Lower leg skin (tissue), 4 donors: ENCODE measurements at regions not wholly inside any gene's neighbourhood (a gene's known extent, or its start where the extent isn't known, plus 50 kb on each side); places are given as distances from the start of the nearest gene placed in this dataset.
A peak's percentile ranks its signal among the peaks of the same experiment; 100 is the strongest.

Source experiments
- DNase-seq, 2 donors: peaks; one replicate each; pipeline ENCODE4 v3.0.0-alpha.2; 2019; ENCODE audit warnings: low spot score in 2 of 2
- H3K4me3 ChIP-seq: fragments of 200-600 bp; sonication (generic); 2 replicates; pipeline ENCODE4 v1.5.1; 2017; ENCODE audit warnings: mild to moderate bottlenecking, low read depth; ENCODE audit not compliant: poor library complexity, severe bottlenecking
- POLR2A ChIP-seq, 2 donors: fragments of 450-650 bp; IDR thresholded peaks; one replicate each; pipeline ENCODE4 v1.6.1; 2016 to 2017; ENCODE audit warnings: antibody characterized with exemption in 2 of 2, mild to moderate bottlenecking in 1 of 2, moderate library complexity in 1 of 2
- WGBS, 2 donors: methylation state at CpG; one replicate each; pipeline ENCODE4 v1.1.5; 2018; 5-methylcytosine and 5-hydroxymethylcytosine counted together
- intact Hi-C: fragments of 100-400 bp; cut with DNase I; formaldehyde crosslinking; loops from one replicate; pipeline ENCODE4 v1.15.0; 2023; ENCODE audit warnings: low total_unique reads
- TF ChIP-seq, protein P1 (sequence below), 3 donors: fragments of 450-650 bp; IDR thresholded peaks; one replicate each; pipeline ENCODE4 v1.5.1; 2016; ENCODE audit warnings: antibody characterized with exemption in 3 of 3, mild to moderate bottlenecking in 3 of 3, moderate library complexity in 2 of 3

- intact Hi-C loops: no loop called here
- TF ChIP-seq POLR2A (IDR thresholded peaks at IDR 0.05): no peak
- TF ChIP-seq, protein P1, sequence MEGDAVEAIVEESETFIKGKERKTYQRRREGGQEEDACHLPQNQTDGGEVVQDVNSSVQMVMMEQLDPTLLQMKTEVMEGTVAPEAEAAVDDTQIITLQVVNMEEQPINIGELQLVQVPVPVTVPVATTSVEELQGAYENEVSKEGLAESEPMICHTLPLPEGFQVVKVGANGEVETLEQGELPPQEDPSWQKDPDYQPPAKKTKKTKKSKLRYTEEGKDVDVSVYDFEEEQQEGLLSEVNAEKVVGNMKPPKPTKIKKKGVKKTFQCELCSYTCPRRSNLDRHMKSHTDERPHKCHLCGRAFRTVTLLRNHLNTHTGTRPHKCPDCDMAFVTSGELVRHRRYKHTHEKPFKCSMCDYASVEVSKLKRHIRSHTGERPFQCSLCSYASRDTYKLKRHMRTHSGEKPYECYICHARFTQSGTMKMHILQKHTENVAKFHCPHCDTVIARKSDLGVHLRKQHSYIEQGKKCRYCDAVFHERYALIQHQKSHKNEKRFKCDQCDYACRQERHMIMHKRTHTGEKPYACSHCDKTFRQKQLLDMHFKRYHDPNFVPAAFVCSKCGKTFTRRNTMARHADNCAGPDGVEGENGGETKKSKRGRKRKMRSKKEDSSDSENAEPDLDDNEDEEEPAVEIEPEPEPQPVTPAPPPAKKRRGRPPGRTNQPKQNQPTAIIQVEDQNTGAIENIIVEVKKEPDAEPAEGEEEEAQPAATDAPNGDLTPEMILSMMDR (IDR thresholded peaks at IDR 0.05): no peak
- no peak overlapping the region for H3K4me3 ChIP-seq
- DNase-seq: no peak
- WGBS, 2 donors: 87% methylated on average over 4 of the region's 4 CpGs
These were observed 341.2 kb downstream of the SNAPC1 start for GRCh38 chr14:62103464-62103863.

DNA sequence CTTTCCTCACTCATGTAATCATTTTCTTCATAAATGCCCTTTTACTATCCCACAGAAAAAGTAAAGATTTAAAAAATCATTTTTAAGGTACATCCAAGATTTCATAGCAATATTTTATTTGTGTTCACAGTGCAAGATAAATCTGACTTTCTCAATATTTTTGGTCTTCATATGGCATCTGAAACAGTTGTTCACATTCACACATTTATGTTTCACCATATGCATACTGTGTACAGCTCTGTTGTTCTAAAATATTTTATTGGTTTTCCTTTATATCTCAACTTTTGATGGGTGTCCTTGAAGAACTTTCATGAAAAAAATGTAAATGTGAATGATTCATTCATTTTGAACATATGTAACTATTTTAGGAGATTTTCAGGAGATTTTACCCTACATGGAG lies 348.7 kb downstream of the SNAPC1 start:
- no peak overlapping the region for H3K4me3 ChIP-seq
- DNase-seq: no peak
- intact Hi-C loops: no loop called here
- TF ChIP-seq POLR2A (IDR thresholded peaks at IDR 0.05): no peak
- TF ChIP-seq, protein P1 (IDR thresholded peaks at IDR 0.05): no peak

DNA sequence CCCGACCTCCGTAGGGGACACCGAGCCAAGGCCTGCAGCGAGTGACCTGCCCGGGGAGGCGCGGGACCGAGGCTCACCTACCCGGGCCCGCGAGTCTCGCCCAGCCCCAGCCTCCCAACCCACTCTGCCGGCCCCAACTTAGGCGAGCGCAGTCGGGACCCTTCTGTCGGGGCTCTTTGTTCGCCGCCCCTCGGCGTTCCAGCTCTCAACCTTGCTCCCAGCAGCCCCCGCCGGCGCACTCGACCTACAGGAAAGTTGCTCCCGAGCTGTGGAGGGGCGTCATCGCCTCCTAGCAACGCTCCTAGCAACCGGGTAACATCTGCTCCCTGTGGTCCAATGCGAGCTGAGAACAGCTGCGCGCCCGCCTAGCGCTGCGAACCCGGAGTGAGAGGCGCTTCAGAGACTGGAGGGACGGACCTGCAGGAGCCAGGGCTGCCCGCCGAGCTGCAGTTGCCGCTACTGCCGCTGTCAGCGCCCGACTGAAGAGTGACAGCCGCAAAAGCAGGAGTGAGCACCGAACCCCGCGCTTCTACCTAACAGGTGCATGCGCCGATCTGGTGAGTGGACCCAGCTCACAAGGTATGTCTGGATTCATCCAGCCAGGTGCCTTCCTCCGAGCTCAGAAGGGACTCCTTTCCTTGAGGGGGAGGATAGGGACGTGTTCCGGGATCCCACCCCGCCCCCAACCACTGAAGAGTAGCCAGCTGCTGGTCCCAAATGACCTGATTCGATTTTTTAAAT lies 355.0 kb downstream of the SNAPC1 start:
- no peak overlapping the region for H3K4me3 ChIP-seq
- 1 to 3% methylated on average over 43 to 48 of the region's 56 CpGs for WGBS, 2 donors
- peak in 1 of 2 donors; percentile 86 for DNase-seq
- intact Hi-C loops: no loop called here
- no peak for TF ChIP-seq POLR2A (IDR thresholded peaks at IDR 0.05)
- TF ChIP-seq, protein P1 (IDR thresholded peaks at IDR 0.05): no peak

- DNase-seq: no peak
- 6 to 8% methylated on average over 10 of the region's 10 CpGs for WGBS, 2 donors
- intact Hi-C loops: no loop called here
- H3K4me3 ChIP-seq: no peak overlapping the region
- TF ChIP-seq, protein P1 (IDR thresholded peaks at IDR 0.05): no peak
- no peak for TF ChIP-seq POLR2A (IDR thresholded peaks at IDR 0.05)
These were observed 355.5 kb downstream of the SNAPC1 start for GRCh38 chr14:62117751-62118105.

- intact Hi-C loops: no loop called here
- WGBS, 2 donors: 48 to 60% methylated on average over 4 of the region's 4 CpGs
- no peak for TF ChIP-seq POLR2A (IDR thresholded peaks at IDR 0.05)
- TF ChIP-seq, protein P1 (IDR thresholded peaks at IDR 0.05): no peak
- DNase-seq: no peak
- no peak overlapping the region for H3K4me3 ChIP-seq
These were observed 356.2 kb downstream of the SNAPC1 start for GRCh38 chr14:62118461-62118860.

DNA sequence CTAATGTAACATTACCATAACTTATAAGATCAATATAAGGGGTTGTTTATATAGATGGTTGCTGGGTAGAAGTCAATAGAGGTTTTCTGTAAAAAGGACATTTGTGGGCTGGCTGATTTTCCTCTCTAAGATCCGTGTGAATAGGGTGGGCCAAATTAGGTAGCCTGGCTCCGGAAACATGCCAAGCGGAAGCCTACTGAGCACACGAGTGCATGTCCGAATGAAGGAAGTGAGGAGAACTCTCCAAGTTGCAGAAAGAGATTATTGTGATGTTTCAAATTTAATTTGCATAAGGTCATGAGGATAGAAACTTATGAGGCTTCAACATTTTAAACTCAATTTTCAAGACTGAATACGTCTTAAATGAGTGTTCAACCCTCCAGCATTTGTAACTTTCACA lies 356.7 kb downstream of the SNAPC1 start:
- intact Hi-C loops: no loop called here
- 54 to 58% methylated on average over 6 of the region's 6 CpGs for WGBS, 2 donors
- H3K4me3 ChIP-seq: no peak overlapping the region
- no peak for DNase-seq
- TF ChIP-seq, protein P1 (IDR thresholded peaks at IDR 0.05): no peak
- no peak for TF ChIP-seq POLR2A (IDR thresholded peaks at IDR 0.05)
